Neutrophil (primary cell): ENCODE measurements at regions not wholly inside any gene's neighbourhood (a gene's known extent, or its start where the extent isn't known, plus 50 kb on each side); places are given as distances from the start of the nearest gene placed in this dataset.

Source experiments
- H3K27ac ChIP-seq: fragments of 200-600 bp; sonication (generic); 2 replicates; pipeline ENCODE4 v1.5.1; 2016; ENCODE audit warnings: mild to moderate bottlenecking, moderate library complexity
- H3K27me3 ChIP-seq: fragments of 200-600 bp; sonication (generic); 2 replicates; pipeline ENCODE4 v1.6.0; 2016; ENCODE audit warnings: mild to moderate bottlenecking
- H3K36me3 ChIP-seq: fragments of 200-600 bp; sonication (generic); 2 replicates; pipeline ENCODE4 v1.5.1; 2017
- H3K4me1 ChIP-seq, 2 experiments: fragments of 200-600 bp in 1 of 2; sonication (generic) in 1 of 2; 1 replicate in 1 of 2; 2 replicates in 1 of 2; pipeline versions ENCODE4 v1.5.1 to v1.6.1; 2013 to 2016; ENCODE audit warnings: low read depth in 1 of 2, low read length in 1 of 2, mild to moderate bottlenecking in 1 of 2, moderate library complexity in 1 of 2; ENCODE audit not compliant: control insufficient read depth in 1 of 2, insufficient read depth in 1 of 2
- H3K4me3 ChIP-seq, 2 experiments: fragments of 200-600 bp in 1 of 2; sonication (generic) in 1 of 2; 1 replicate in 1 of 2; 2 replicates in 1 of 2; pipeline ENCODE4 v1.5.1; 2013 to 2016; ENCODE audit warnings: low read depth in 1 of 2, low read length in 1 of 2, mild to moderate bottlenecking in 1 of 2, moderate library complexity in 1 of 2
- H3K9me3 ChIP-seq: fragments of 200-600 bp; sonication (generic); 2 replicates; pipeline ENCODE4 v1.5.1; 2016
- TF ChIP-seq, protein P1 (sequence below): fragments of 200-600 bp; sonication (generic); IDR thresholded peaks from 2 replicates; pipeline ENCODE4 v1.5.1; 2016; ENCODE audit warnings: antibody characterized with exemption

DNA sequence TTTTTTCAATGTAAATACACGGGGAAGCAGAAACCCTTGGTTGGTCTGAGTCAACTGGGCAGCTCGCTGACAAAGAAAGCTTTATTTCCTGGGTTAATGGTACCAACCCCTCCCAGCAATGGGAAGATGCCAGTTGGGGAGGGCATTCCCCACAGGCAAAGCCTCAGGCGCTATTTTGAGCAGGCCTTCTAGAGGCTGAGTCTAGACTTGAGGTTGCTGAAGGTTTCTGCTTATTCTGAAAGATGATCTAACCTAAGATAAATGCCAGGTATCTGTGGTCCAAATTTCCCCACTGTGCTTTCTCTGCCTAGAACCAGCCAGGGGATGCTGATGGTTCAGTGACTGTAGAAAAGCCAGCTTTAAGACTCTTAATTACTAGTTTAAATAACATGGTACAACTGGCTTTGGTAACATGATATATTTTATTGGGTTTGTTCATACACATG lies 172.5 kb upstream of the JARID2 start:
- TF ChIP-seq, protein P1, sequence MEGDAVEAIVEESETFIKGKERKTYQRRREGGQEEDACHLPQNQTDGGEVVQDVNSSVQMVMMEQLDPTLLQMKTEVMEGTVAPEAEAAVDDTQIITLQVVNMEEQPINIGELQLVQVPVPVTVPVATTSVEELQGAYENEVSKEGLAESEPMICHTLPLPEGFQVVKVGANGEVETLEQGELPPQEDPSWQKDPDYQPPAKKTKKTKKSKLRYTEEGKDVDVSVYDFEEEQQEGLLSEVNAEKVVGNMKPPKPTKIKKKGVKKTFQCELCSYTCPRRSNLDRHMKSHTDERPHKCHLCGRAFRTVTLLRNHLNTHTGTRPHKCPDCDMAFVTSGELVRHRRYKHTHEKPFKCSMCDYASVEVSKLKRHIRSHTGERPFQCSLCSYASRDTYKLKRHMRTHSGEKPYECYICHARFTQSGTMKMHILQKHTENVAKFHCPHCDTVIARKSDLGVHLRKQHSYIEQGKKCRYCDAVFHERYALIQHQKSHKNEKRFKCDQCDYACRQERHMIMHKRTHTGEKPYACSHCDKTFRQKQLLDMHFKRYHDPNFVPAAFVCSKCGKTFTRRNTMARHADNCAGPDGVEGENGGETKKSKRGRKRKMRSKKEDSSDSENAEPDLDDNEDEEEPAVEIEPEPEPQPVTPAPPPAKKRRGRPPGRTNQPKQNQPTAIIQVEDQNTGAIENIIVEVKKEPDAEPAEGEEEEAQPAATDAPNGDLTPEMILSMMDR, result no peak
- no peak overlapping the region for H3K27ac ChIP-seq
- H3K4me1 ChIP-seq, result peaks cover 3 to 4% of the 10 kb centered on the region in 2 experiments
- no peak overlapping the region for H3K4me3 ChIP-seq
- no peaks in the 10 kb centered on the region for H3K27me3 ChIP-seq
- no peaks in the 10 kb centered on the region for H3K36me3 ChIP-seq
- H3K9me3 ChIP-seq, result no peaks in the 10 kb centered on the region

GRCh38 chr6:15073883-15074465 lies 171.9 kb upstream of the JARID2 start:
- Histone ChIP-seq H3K4me3 (no peak overlapping the region), H3K27ac (no peak overlapping the region), H3K27me3 (no peaks in the 10 kb centered on the region), H3K9me3 (no peaks in the 10 kb centered on the region), H3K36me3 (no peaks in the 10 kb centered on the region), H3K4me1 (peaks cover 3 to 4% of the 10 kb centered on the region in 2 experiments)
- TF ChIP-seq, protein P1, result no peak

DNA sequence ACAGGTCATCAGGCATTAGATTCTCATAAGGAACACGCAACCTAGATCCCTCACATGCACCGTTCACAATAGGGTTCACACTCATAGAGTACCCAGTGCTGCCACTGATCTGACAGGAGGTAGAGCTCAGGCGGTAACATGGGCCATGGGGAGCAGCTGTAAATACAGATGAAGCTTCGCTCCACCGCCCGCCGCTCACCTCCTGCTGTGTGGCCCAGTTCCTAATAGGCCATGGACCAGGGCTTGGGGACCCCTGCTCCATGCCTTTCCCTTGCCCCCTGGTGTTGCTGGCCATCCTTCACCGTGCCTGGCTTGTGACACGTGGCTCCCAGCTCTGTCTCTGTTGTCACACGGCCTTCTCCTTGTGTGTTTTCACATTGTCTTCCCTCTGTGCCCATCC lies 171.1 kb upstream of the JARID2 start:
- TF ChIP-seq, protein P1, result no peak
- no peaks in the 10 kb centered on the region for H3K36me3 ChIP-seq

GRCh38 chr6:15076565-15076964 lies 169.3 kb upstream of the JARID2 start:
- H3K9me3 ChIP-seq, result no peaks in the 10 kb centered on the region
- H3K27me3 ChIP-seq, result no peaks in the 10 kb centered on the region
- H3K36me3 ChIP-seq, result no peaks in the 10 kb centered on the region
- H3K27ac ChIP-seq, result no peak overlapping the region
- no peak overlapping the region for H3K4me3 ChIP-seq
- TF ChIP-seq, protein P1, result no peak
- H3K4me1 ChIP-seq, result peaks cover 3 to 4% of the 10 kb centered on the region in 2 experiments

More for the DNA sequence above, 171.1 kb upstream of the JARID2 start:
- Histone ChIP-seq H3K4me1 (peaks cover 3 to 4% of the 10 kb centered on the region in 2 experiments), H3K27me3 (no peaks in the 10 kb centered on the region), H3K4me3 (no peak overlapping the region), H3K27ac (no peak overlapping the region), H3K9me3 (no peaks in the 10 kb centered on the region)

GRCh38 chr6:15077006-15077405 lies 168.9 kb upstream of the JARID2 start:
- H3K9me3 ChIP-seq, result no peaks in the 10 kb centered on the region
- no peak overlapping the region for H3K27ac ChIP-seq
- H3K27me3 ChIP-seq, result no peaks in the 10 kb centered on the region
- no peaks in the 10 kb centered on the region for H3K36me3 ChIP-seq
- H3K4me1 ChIP-seq, result peaks cover 3 to 4% of the 10 kb centered on the region in 2 experiments
- H3K4me3 ChIP-seq, result no peak overlapping the region
- TF ChIP-seq, protein P1, result no peak
